DOHH2 (cell line): ENCODE measurements at regions not wholly inside any gene's neighbourhood (a gene's known extent, or its start where the extent isn't known, plus 50 kb on each side); places are given as distances from the start of the nearest gene placed in this dataset.

Experiments
- H3F3A ChIP-seq: fragments of 200-600 bp; sonication (generic), shearing (Covaris generic); 2 replicates; pipeline ENCODE4 v1.6.0; 2016; ENCODE audit warnings: antibody characterized with exemption, mild to moderate bottlenecking; ENCODE audit not compliant: control insufficient read depth, insufficient read depth
- H3K27ac ChIP-seq: fragments of 200-600 bp; sonication (generic); 2 replicates; pipeline ENCODE4 v1.5.1; 2014; ENCODE audit warnings: low read depth, mild to moderate bottlenecking, low read length, moderate library complexity
- H3K27me3 ChIP-seq: fragments of 200-600 bp; sonication (generic); 2 replicates; pipeline ENCODE4 v1.6.1; 2014; ENCODE audit warnings: mild to moderate bottlenecking, low read length, mixed read lengths; ENCODE audit not compliant: control insufficient read depth
- H3K36me3 ChIP-seq: fragments of 200-600 bp; sonication (generic); 2 replicates; pipeline ENCODE4 v1.6.1; 2014; ENCODE audit warnings: mild to moderate bottlenecking, low read length, moderate library complexity, mixed read lengths; ENCODE audit not compliant: control insufficient read depth
- H3K4me1 ChIP-seq: fragments of 200-600 bp; sonication (generic); 2 replicates; pipeline ENCODE4 v1.6.1; 2014; ENCODE audit warnings: mild to moderate bottlenecking, low read length, mixed read lengths; ENCODE audit not compliant: control insufficient read depth
- H3K4me2 ChIP-seq: fragments of 200-600 bp; sonication (generic); 2 replicates; pipeline ENCODE4 v1.6.0; 2014; ENCODE audit warnings: mild to moderate bottlenecking, low read length, moderate library complexity
- H3K4me3 ChIP-seq: fragments of 200-600 bp; sonication (generic); 2 replicates; pipeline ENCODE4 v1.5.1; 2014; ENCODE audit warnings: mild to moderate bottlenecking, low read length, mixed read lengths
- H3K79me2 ChIP-seq: fragments of 200-600 bp; sonication (generic); 2 replicates; pipeline ENCODE4 v1.6.1; 2014; ENCODE audit warnings: mild to moderate bottlenecking, low read length, mixed read lengths; ENCODE audit not compliant: control insufficient read depth
- H3K9me2 ChIP-seq: fragments of 200-600 bp; sonication (generic); replicated peaks from 2 replicates; pipeline ENCODE4 v1.6.1; 2014; ENCODE audit warnings: mild to moderate bottlenecking, low read length, mixed read lengths; ENCODE audit not compliant: control insufficient read depth
- H3K9me3 ChIP-seq: fragments of 200-600 bp; sonication (generic); 2 replicates; pipeline ENCODE4 v1.6.1; 2014; ENCODE audit warnings: antibody characterized with exemption, low read length, mixed read lengths; ENCODE audit not compliant: control insufficient read depth, insufficient read depth
- H4K20me1 ChIP-seq: fragments of 200-600 bp; sonication (generic); 2 replicates; pipeline ENCODE4 v1.6.0; 2014; ENCODE audit warnings: low read depth, mild to moderate bottlenecking, antibody characterized with exemption, low read length, moderate library complexity; ENCODE audit not compliant: control insufficient read depth, insufficient read depth
- EZH2phosphoT487 ChIP-seq: fragments of 200-600 bp; sonication (generic); IDR thresholded peaks from 2 replicates; pipeline ENCODE4 v1.6.1; 2017; ENCODE audit warnings: borderline replicate concordance, mild to moderate bottlenecking, antibody characterized with exemption, low read length, moderate library complexity, mixed read lengths
- TF ChIP-seq, protein P1 (sequence below): fragments of 200-600 bp; sonication (generic); IDR thresholded peaks from one replicate; pipeline ENCODE4 v1.5.1; 2014; ENCODE audit warnings: antibody characterized with exemption, mild to moderate bottlenecking, low read depth, low read length; ENCODE audit not compliant: poor library complexity, severe bottlenecking

DNA sequence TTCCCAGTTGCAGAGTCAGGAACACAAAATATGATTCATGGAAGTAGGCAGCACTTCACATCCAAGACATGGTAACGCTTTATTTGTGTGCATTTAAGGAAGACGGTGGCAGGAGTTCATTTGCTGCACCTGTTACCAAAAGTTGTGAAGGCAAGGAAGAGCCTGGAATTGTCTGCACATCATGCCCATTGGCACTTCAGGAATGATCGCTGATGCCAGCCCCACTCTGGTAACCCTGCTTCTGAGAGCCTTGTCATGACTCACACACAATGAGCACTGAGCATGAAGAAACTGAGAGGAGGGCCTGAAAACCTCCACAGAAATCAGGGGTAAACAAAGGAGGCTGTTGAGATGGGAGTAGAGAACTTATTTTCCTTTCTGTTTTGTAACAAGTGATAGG is 181.1 kb downstream of the RPS12 start:
- TF ChIP-seq EZH2phosphoT487, result no peak
- TF ChIP-seq, protein P1, sequence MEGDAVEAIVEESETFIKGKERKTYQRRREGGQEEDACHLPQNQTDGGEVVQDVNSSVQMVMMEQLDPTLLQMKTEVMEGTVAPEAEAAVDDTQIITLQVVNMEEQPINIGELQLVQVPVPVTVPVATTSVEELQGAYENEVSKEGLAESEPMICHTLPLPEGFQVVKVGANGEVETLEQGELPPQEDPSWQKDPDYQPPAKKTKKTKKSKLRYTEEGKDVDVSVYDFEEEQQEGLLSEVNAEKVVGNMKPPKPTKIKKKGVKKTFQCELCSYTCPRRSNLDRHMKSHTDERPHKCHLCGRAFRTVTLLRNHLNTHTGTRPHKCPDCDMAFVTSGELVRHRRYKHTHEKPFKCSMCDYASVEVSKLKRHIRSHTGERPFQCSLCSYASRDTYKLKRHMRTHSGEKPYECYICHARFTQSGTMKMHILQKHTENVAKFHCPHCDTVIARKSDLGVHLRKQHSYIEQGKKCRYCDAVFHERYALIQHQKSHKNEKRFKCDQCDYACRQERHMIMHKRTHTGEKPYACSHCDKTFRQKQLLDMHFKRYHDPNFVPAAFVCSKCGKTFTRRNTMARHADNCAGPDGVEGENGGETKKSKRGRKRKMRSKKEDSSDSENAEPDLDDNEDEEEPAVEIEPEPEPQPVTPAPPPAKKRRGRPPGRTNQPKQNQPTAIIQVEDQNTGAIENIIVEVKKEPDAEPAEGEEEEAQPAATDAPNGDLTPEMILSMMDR, result no peak
- Histone ChIP-seq H3K9me3 (no peaks in the 10 kb centered on the region), H3F3A (no peaks in the 10 kb centered on the region), H3K27me3 (no peaks in the 10 kb centered on the region; the same call in 1 of the 2 replicates), H3K4me2 (no peak overlapping the region), H3K79me2 (no peaks in the 10 kb centered on the region), H3K4me1 (no peaks in the 10 kb centered on the region), H3K27ac (no peak overlapping the region), H3K4me3 (no peak overlapping the region), H3K9me2 (no peaks in the 10 kb centered on the region), H4K20me1 (no peaks in the 10 kb centered on the region), H3K36me3 (no peaks in the 10 kb centered on the region)

- Histone ChIP-seq H3K9me2 (no peaks in the 10 kb centered on the region), H4K20me1 (no peaks in the 10 kb centered on the region), H3K27ac (no peak overlapping the region), H3K4me1 (no peaks in the 10 kb centered on the region), H3F3A (no peaks in the 10 kb centered on the region), H3K4me3 (no peak overlapping the region), H3K9me3 (no peaks in the 10 kb centered on the region), H3K36me3 (no peaks in the 10 kb centered on the region), H3K4me2 (no peak overlapping the region), H3K27me3 (no peaks in the 10 kb centered on the region; the same call in 1 of the 2 replicates), H3K79me2 (no peaks in the 10 kb centered on the region)
- TF ChIP-seq, protein P1, result no peak
- TF ChIP-seq EZH2phosphoT487, result no peak
These were observed 184.0 kb downstream of the RPS12 start for GRCh38 chr6:132998418-132998817.

- Histone ChIP-seq H3K9me2 (no peaks in the 10 kb centered on the region), H3K9me3 (no peaks in the 10 kb centered on the region), H3K79me2 (no peaks in the 10 kb centered on the region), H3K4me2 (no peak overlapping the region), H3K27me3 (no peaks in the 10 kb centered on the region; the same call in 1 of the 2 replicates), H3K4me1 (no peaks in the 10 kb centered on the region), H3K27ac (no peak overlapping the region), H3K4me3 (no peak overlapping the region), H3K36me3 (no peaks in the 10 kb centered on the region), H3F3A (no peaks in the 10 kb centered on the region), H4K20me1 (no peaks in the 10 kb centered on the region)
- TF ChIP-seq EZH2phosphoT487, result no peak
- TF ChIP-seq, protein P1, result no peak
These were observed 186.7 kb downstream of the RPS12 start for GRCh38 chr6:133001040-133001565.
